Gastrocnemius medialis (tissue), 4 donors: ENCODE measurements at regions not wholly inside any gene's neighbourhood (a gene's known extent, or its start where the extent isn't known, plus 50 kb on each side); places are given as distances from the start of the nearest gene placed in this dataset.

Source experiments
- CTCF ChIP-seq, 5 experiments: fragments of 450-650 bp in 3 of 5; fragments of 200-600 bp in 2 of 5; sonication (generic) in 2 of 5; IDR thresholded peaks in 4 of 5; conservative IDR thresholded peaks in 1 of 5; 1 replicate in 4 of 5; 2 replicates in 1 of 5; pipeline ENCODE4 v1.5.1; 2016 to 2019; ENCODE audit warnings: antibody characterized with exemption in 5 of 5, mild to moderate bottlenecking in 3 of 5, moderate library complexity in 3 of 5
- POLR2A ChIP-seq, 2 donors: fragments of 450-650 bp; IDR thresholded peaks; one replicate each; pipeline ENCODE4 v1.6.1; 2017; ENCODE audit warnings: antibody characterized with exemption in 2 of 2, mild to moderate bottlenecking in 2 of 2, moderate library complexity in 2 of 2

- TF ChIP-seq POLR2A (IDR thresholded peaks at IDR 0.05) (no peak), CTCF (IDR thresholded peaks at IDR 0.05 in 4 of 5, conservative IDR thresholded peaks at IDR 0.05 in 1 of 5) (no peak)
Measured at GRCh38 chr15:38174691-38175090, 77.9 kb upstream of the SPRED1 start.
